ENCODE measurements at regions not wholly inside any gene's neighbourhood (a gene's known extent, or its start where the extent isn't known, plus 50 kb on each side); places are given as distances from the start of the nearest gene placed in this dataset.

DNA sequence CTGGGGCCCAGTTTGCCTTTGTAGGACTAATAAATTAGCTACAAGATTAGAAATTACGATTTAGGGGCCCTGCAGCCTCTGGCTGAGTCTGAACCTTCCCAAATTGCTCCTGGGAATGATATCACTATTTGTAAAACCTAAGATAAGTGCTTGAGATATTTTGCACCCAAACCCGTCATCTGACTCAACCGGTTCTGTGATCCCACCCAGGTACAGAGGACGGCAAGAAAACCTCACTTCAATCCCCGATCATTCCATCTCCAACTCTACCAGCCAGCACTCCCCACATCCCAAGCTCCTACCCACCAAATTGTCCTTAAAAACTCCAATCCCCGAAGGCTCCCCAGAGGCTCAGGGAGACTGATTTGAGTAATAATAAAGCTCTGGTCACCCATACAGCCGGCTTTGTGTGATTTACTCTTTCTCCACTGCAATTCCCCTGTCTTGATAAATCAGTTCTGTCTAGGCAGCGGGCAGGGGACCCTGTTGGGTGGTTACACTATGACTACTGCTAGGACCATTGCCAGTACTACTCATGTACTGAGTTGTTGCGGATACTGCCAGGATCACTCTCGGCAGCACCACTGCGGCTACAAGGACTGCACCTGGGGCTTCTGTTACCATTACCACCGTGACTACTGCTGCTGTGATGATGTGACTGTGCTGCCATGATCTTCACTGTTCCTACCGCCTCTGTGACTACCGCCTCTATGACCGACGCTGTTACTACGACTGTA lies 73.1 kb downstream of the IRF8 start:
- no peaks in the 10 kb centered on the region for H3K36me3 ChIP-seq (ENCODE audit: control insufficient read depth in 1 of 2, insufficient read depth in 2 of 2, low read length in 1 of 2)
- no peak for ATAC-seq (ENCODE audit: low FRiP score)
- no peaks in the 10 kb centered on the region for H3K27me3 ChIP-seq (ENCODE audit: control insufficient read depth in 1 of 2, insufficient read depth in 2 of 2, low read length in 1 of 2)
- H3K4me3 ChIP-seq (ENCODE audit: low read length in 2 of 2): no peak overlapping the region
- no peaks in the 10 kb centered on the region for H3K4me1 ChIP-seq (ENCODE audit: control insufficient read depth in 1 of 2, insufficient read depth in 2 of 2, low read length in 2 of 2)
- no peak for DNase-seq
- intact Hi-C loops (cut with DNase I): no loop called here
- 86 to 88% methylated on average over 17 of the region's 17 CpGs for WGBS, 2 donors
- H3K27ac ChIP-seq (ENCODE audit: low read depth in 1 of 2, low read length in 2 of 2): no peak overlapping the region
- H3K9me3 ChIP-seq (ENCODE audit: control insufficient read depth, low read length): no peaks in the 10 kb centered on the region

DNA sequence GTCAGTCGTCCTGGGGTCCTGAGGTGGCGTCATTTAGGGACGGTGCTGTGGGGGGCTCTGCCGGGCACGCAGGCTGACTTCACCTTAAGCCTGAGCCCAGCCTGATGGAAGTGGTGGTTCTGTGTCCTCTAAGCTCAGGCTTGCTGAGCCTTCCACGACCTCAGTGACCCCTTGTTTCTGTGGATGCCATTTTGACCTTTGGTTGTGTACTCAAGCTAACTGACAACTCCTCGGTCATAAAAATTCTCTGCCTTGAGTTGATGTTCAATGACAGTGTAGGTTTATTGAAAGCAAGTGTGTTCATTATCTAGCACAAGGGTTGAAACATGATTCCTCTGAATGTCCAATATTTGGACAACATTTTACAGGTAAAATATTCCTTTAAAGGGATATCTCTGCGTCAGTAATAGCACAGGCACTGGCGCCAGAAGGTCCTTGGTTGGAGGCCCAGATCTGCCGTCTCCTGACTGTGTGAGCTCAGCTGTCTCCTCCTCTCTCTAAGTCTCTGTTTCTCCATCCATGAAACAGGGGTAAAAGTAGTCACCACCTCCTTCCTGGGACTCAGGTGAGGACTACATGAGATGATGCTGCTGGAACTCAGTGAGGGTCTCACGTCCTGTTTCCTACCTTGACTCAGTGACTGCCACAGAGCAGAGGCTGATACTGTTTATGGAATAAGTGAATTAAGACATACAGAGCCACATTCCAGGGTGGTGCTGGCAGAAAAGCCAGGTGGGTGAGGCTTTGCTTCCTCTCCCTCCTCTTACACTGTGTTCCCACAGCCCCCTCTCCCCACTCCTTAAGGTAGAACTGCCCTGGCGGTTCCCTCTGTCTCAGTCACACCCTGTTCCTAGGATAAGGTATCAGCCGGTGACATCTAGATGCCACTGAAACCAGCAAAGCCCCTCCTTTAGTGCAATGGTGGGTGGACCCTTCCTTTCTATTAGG lies 75.7 kb downstream of the IRF8 start:
- Histone ChIP-seq H3K36me3 (ENCODE audit: control insufficient read depth in 1 of 2, insufficient read depth in 2 of 2, low read length in 1 of 2) (no peaks in the 10 kb centered on the region), H3K4me1 (ENCODE audit: control insufficient read depth in 1 of 2, insufficient read depth in 2 of 2, low read length in 2 of 2) (no peaks in the 10 kb centered on the region), H3K27ac (ENCODE audit: low read depth in 1 of 2, low read length in 2 of 2) (no peak overlapping the region), H3K9me3 (ENCODE audit: control insufficient read depth, low read length) (no peaks in the 10 kb centered on the region), H3K4me3 (ENCODE audit: low read length in 2 of 2) (no peak overlapping the region), H3K27me3 (ENCODE audit: control insufficient read depth in 1 of 2, insufficient read depth in 2 of 2, low read length in 1 of 2) (no peaks in the 10 kb centered on the region)
- 51 to 59% methylated on average over 13 of the region's 13 CpGs for WGBS, 2 donors
- no peak for DNase-seq
- intact Hi-C loops (cut with DNase I): no loop called here
- ATAC-seq (ENCODE audit: low FRiP score): no peak

DNA sequence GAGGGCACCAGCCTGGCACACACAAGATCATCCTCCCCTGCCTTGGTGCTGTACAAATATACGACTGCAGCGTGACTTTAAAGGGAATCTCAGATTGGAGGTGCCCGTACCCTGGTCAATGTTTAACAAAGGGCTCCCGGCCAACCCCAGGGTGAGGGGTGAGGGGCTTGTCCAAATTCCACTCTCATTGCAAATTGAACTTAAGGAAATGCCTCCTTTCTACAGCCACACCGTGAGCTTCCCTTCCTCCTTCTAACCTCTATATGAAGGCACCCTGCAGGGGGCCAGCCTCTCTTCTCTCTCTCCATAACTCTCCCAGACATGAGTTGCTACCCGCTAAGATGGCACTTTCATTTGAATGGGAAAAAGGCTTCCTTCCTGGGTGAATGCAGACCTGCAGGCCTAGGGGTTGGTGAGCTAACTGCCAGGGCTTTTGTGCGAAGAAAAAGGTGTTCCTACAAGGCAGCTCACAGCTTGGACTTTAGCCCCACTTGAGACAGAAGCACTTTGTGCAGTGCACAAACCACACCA lies 76.6 kb downstream of the IRF8 start:
- H3K36me3 ChIP-seq (ENCODE audit: control insufficient read depth in 1 of 2, insufficient read depth in 2 of 2, low read length in 1 of 2): no peaks in the 10 kb centered on the region
- H3K4me3 ChIP-seq (ENCODE audit: low read length in 2 of 2): no peak overlapping the region
- no peaks in the 10 kb centered on the region for H3K27me3 ChIP-seq (ENCODE audit: control insufficient read depth in 1 of 2, insufficient read depth in 2 of 2, low read length in 1 of 2)
- intact Hi-C loops (cut with DNase I): no loop called here
- no peaks in the 10 kb centered on the region for H3K4me1 ChIP-seq (ENCODE audit: control insufficient read depth in 1 of 2, insufficient read depth in 2 of 2, low read length in 2 of 2)
- 65 to 67% methylated on average over 7 of the region's 7 CpGs for WGBS, 2 donors
- no peaks in the 10 kb centered on the region for H3K9me3 ChIP-seq (ENCODE audit: control insufficient read depth, low read length)
- ATAC-seq (ENCODE audit: low FRiP score) (no peak), DNase-seq (no peak)
- H3K27ac ChIP-seq (ENCODE audit: low read depth in 1 of 2, low read length in 2 of 2): no peak overlapping the region

DNA sequence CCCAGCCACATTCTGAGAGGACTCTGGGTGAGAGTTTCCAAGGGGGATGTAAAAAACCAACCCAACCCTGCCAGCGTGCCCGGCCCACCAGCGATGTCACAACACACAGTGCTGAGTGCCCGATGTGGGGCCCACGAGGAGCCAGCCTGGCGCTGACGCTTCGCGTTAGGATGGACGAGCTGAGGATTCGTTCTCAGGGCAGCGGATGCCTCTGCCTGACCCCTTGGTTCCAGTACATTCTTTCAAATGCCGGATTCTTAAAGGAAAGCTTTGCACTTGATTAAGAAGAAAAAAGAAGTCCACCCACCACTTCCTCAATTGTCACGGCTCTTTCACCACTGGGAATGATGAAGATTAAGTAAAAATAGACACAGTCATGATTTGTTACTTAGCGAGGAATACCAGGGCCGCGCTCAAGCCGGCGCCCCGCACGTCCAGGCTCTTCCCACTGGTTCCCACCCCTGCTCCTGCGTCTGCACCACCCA lies 79.4 kb downstream of the IRF8 start:
- ATAC-seq (ENCODE audit: low FRiP score) (no peak), DNase-seq (no peak)
- no peaks in the 10 kb centered on the region for H3K9me3 ChIP-seq (ENCODE audit: control insufficient read depth, low read length)
- H3K27ac ChIP-seq (ENCODE audit: low read depth in 1 of 2, low read length in 2 of 2): no peak overlapping the region
- no peak overlapping the region for H3K4me3 ChIP-seq (ENCODE audit: low read length in 2 of 2)
- H3K36me3 ChIP-seq (ENCODE audit: control insufficient read depth in 1 of 2, insufficient read depth in 2 of 2, low read length in 1 of 2): no peaks in the 10 kb centered on the region
- WGBS, 2 donors: 9% methylated on average over 22 of the region's 22 CpGs
- no peaks in the 10 kb centered on the region for H3K4me1 ChIP-seq (ENCODE audit: control insufficient read depth in 1 of 2, insufficient read depth in 2 of 2, low read length in 2 of 2)
- H3K27me3 ChIP-seq (ENCODE audit: control insufficient read depth in 1 of 2, insufficient read depth in 2 of 2, low read length in 1 of 2): no peaks in the 10 kb centered on the region
- intact Hi-C loops (cut with DNase I): no loop called here

DNA sequence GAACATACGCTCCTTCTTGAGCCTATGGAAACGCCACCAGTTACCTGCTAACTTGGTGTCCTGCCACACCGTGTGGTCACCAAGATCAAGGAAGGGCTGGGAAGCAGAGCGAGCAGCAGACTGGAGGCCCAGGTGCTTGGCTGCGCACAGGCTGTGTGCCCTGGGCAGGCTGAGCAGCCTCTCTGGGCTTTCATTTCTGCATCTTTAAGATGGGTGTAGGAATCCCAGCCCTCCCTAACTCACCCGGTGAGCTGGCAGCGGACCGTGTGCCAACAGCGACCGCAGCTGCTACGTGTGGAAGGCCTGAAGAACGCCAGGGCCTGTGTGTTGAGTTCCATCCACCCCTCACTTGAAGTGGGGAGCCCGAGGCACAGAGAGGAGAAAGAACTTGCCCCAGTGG lies 80.0 kb downstream of the IRF8 start:
- no peaks in the 10 kb centered on the region for H3K36me3 ChIP-seq (ENCODE audit: control insufficient read depth in 1 of 2, insufficient read depth in 2 of 2, low read length in 1 of 2)
- H3K4me3 ChIP-seq (ENCODE audit: low read length in 2 of 2): no peak overlapping the region
- no peak overlapping the region for H3K27ac ChIP-seq (ENCODE audit: low read depth in 1 of 2, low read length in 2 of 2)
- H3K27me3 ChIP-seq (ENCODE audit: control insufficient read depth in 1 of 2, insufficient read depth in 2 of 2, low read length in 1 of 2): no peaks in the 10 kb centered on the region
- WGBS, 2 donors: 93 to 96% methylated on average over 13 of the region's 13 CpGs
- no peaks in the 10 kb centered on the region for H3K9me3 ChIP-seq (ENCODE audit: control insufficient read depth, low read length)
- intact Hi-C loops (cut with DNase I): no loop called here
- DNase-seq (no peak), ATAC-seq (ENCODE audit: low FRiP score) (no peak)
- H3K4me1 ChIP-seq (ENCODE audit: control insufficient read depth in 1 of 2, insufficient read depth in 2 of 2, low read length in 2 of 2): no peaks in the 10 kb centered on the region

DNA sequence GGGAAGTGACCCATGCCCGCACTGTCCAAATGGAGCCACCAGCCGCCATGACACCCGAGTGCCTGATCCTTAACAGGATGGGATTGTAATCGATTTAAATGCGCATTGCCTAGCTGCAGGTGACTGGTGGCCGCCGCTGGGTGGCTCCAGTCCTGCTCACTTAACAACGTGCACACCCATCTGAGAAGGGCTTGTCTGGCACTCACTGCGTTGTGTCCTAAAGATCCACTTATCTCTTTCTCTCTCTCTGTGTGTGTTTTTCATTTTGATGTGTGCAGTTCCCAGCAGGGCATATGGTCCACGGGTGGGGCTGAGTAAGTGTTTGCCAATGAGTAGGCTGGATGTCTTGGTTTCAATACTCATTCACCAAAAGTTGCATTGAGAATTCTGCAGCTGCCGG lies 80.6 kb downstream of the IRF8 start:
- Histone ChIP-seq H3K27ac (ENCODE audit: low read depth in 1 of 2, low read length in 2 of 2) (no peak overlapping the region), H3K4me3 (ENCODE audit: low read length in 2 of 2) (no peak overlapping the region), H3K9me3 (ENCODE audit: control insufficient read depth, low read length) (no peaks in the 10 kb centered on the region), H3K27me3 (ENCODE audit: control insufficient read depth in 1 of 2, insufficient read depth in 2 of 2, low read length in 1 of 2) (no peaks in the 10 kb centered on the region), H3K36me3 (ENCODE audit: control insufficient read depth in 1 of 2, insufficient read depth in 2 of 2, low read length in 1 of 2) (no peaks in the 10 kb centered on the region), H3K4me1 (ENCODE audit: control insufficient read depth in 1 of 2, insufficient read depth in 2 of 2, low read length in 2 of 2) (no peaks in the 10 kb centered on the region)
- DNase-seq: no peak
- 83 to 85% methylated on average over 11 of the region's 11 CpGs for WGBS, 2 donors
- intact Hi-C loops (cut with DNase I): loop anchor here in 1 of 2 donors (10.0 kb wide), 1 partner anchor 155 kb away; no protein-coding TSS in a partner anchor
- ATAC-seq (ENCODE audit: low FRiP score): no peak

DNA sequence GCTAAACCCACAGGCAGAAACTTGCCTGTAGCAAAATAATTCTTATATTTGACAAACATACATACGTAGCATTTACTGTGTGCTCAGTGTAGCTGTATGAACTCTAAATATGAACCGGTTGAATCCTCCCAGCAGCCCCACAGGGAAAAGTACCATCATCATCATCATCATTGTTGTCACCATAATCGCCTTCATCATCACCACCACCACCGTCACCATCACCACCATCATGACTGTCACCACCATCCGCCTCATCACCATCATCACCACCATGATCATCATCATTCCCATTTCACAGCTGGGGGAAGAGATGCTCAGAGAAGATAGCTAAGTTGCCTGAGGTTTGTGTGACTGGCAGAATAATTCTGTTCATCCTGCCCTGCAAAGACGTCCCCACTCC lies 81.7 kb downstream of the IRF8 start:
- no peaks in the 10 kb centered on the region for H3K4me1 ChIP-seq (ENCODE audit: control insufficient read depth in 1 of 2, insufficient read depth in 2 of 2, low read length in 2 of 2)

DNA sequence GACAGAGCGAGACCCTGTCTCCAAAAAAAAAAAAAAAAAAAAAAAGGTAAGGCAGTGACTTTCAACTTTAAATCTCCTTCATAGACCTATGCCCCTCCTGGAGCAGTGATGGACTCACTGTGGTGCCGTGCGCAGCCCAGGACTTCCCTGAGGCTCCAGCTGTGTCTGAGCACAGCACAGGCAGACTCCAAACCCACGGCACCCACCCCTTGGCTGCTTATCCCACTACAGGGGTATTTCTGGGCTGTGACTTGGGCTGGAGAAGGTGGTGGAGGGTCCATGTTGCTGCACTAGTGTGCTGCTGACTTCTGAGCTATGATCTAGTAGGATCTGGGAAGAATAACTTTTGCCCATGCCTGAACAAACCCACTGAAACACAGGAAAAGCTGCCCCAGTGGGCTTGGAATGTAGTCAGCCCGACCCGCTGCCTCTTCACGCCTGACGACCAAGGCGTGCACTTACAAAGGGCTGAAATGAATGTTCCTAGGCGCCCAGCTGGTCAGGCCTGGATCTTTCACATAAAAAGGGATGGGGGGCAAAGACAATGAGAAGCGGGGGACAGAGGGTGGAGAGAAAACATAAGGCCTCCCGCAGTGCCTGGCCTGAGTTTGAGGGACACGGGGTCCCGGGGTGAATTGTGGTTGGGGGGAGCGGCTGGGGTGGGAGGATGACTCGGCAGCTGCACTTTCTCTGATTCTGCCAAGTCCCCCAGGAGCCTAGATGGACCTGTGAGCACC lies 83.0 kb downstream of the IRF8 start:
- intact Hi-C loops (cut with DNase I): loop anchor here in 1 of 2 donors (10.0 kb wide), 1 partner anchor 157 kb away; no protein-coding TSS in a partner anchor
- Histone ChIP-seq H3K4me1 (ENCODE audit: control insufficient read depth in 1 of 2, insufficient read depth in 2 of 2, low read length in 2 of 2) (no peaks in the 10 kb centered on the region), H3K4me3 (ENCODE audit: low read length in 2 of 2) (no peak overlapping the region), H3K36me3 (ENCODE audit: control insufficient read depth in 1 of 2, insufficient read depth in 2 of 2, low read length in 1 of 2) (no peaks in the 10 kb centered on the region), H3K27ac (ENCODE audit: low read depth in 1 of 2, low read length in 2 of 2) (no peak overlapping the region), H3K27me3 (ENCODE audit: control insufficient read depth in 1 of 2, insufficient read depth in 2 of 2, low read length in 1 of 2) (no peaks in the 10 kb centered on the region), H3K9me3 (ENCODE audit: control insufficient read depth, low read length) (no peaks in the 10 kb centered on the region)
- ATAC-seq (ENCODE audit: low FRiP score) (no peak), DNase-seq (peak in 1 of 2 donors; percentile 57)
- 78 to 81% methylated on average over 16 of the region's 16 CpGs for WGBS, 2 donors

More for the DNA sequence above, 81.7 kb downstream of the IRF8 start:
- Histone ChIP-seq H3K27me3 (ENCODE audit: control insufficient read depth in 1 of 2, insufficient read depth in 2 of 2, low read length in 1 of 2) (no peaks in the 10 kb centered on the region), H3K36me3 (ENCODE audit: control insufficient read depth in 1 of 2, insufficient read depth in 2 of 2, low read length in 1 of 2) (no peaks in the 10 kb centered on the region), H3K9me3 (ENCODE audit: control insufficient read depth, low read length) (no peaks in the 10 kb centered on the region), H3K27ac (ENCODE audit: low read depth in 1 of 2, low read length in 2 of 2) (no peak overlapping the region), H3K4me3 (ENCODE audit: low read length in 2 of 2) (no peak overlapping the region)
- intact Hi-C loops (cut with DNase I): loop anchor here in 1 of 2 donors (10.0 kb wide), 1 partner anchor 156 kb away; no protein-coding TSS in a partner anchor
- DNase-seq (no peak), ATAC-seq (ENCODE audit: low FRiP score) (no peak)
- WGBS, 2 donors: 92 to 93% methylated on average over 6 of the region's 6 CpGs
